Endothelial cell of umbilical vein (primary cell): ENCODE measurements at regions not wholly inside any gene's neighbourhood (a gene's known extent, or its start where the extent isn't known, plus 50 kb on each side); places are given as distances from the start of the nearest gene placed in this dataset.

Experiments
- CTCF ChIP-seq, 2 donors: IDR thresholded peaks; 1 replicate in 1 of 2; 2 replicates in 1 of 2; pipeline ENCODE4 v1.5.1; 2011; ENCODE audit warnings: low read length in 2 of 2, mild to moderate bottlenecking in 2 of 2, moderate library complexity in 2 of 2, control low read depth in 1 of 2, inconsistent platforms in 1 of 2, low read depth in 1 of 2; ENCODE audit not compliant: insufficient read depth in 1 of 2; ENCODE audit errors: extremely low read depth in 1 of 2
- POLR2A ChIP-seq: IDR thresholded peaks from 2 replicates; pipeline ENCODE4 v1.6.1; 2012; ENCODE audit warnings: low read depth, mild to moderate bottlenecking, control low read depth, low read length
- POLR2AphosphoS5 ChIP-seq: IDR thresholded peaks from 2 replicates; pipeline ENCODE4 v1.6.1; 2012; ENCODE audit warnings: low read depth, mild to moderate bottlenecking, control low read depth, low read length, moderate library complexity; ENCODE audit not compliant: insufficient read depth

DNA sequence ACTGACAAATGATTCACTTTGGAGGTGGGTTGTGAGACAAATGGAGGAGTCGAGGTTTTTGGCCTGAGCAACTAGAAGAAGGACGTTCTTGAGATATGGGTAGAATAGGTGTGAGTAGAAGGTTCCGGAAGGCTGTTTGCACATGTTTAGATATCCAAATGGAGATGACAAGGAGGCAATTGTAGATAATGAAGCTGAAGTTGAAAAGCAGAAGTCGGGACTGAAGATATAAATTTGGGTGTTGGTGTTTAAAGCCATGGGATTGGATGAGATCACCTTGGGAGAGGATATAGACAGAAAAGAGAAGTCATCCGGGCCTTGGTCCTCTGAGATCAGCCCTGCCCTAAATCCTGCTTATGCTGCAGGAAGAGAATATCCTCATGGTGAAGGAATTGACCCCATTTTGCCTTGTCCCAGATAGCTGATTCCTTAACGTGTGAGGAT lies 75.5 kb upstream of the CD44 start:
- TF ChIP-seq CTCF (IDR thresholded peaks at IDR 0.05; ENCODE audit: extremely low read depth in 1 of 2, insufficient read depth in 1 of 2, low read depth in 1 of 2, low read length in 2 of 2): no peak
- no peak for TF ChIP-seq POLR2AphosphoS5
- TF ChIP-seq POLR2A: no peak
